Neural progenitor cell (in vitro differentiated cells): ENCODE measurements at regions not wholly inside any gene's neighbourhood (a gene's known extent, or its start where the extent isn't known, plus 50 kb on each side); places are given as distances from the start of the nearest gene placed in this dataset.
"Not testable (repeated sequence)": the region's sequence is repeated elsewhere in the genome, so short reads cannot be mapped to it uniquely, and the experiment has no call there.

ENCODE experiments used
- DNase-seq: peaks from one replicate; pipeline ENCODE4 v3.0.0-alpha.2; 2016; ENCODE audit warnings: low spot score
- H2AFZ ChIP-seq: fragments of 200-600 bp; sonication (generic); replicated peaks from 2 replicates; pipeline ENCODE4 v1.6.1; 2016; ENCODE audit warnings: antibody characterized with exemption
- H3F3A ChIP-seq: fragments of 200-600 bp; sonication (generic); 2 replicates; pipeline ENCODE4 v1.6.1; 2016; ENCODE audit warnings: antibody characterized with exemption, low read depth
- H3K27ac ChIP-seq: fragments of 200-600 bp; sonication (generic); 2 replicates; pipeline ENCODE4 v1.5.1; 2016; ENCODE audit warnings: mild to moderate bottlenecking
- H3K27me3 ChIP-seq: fragments of 200-600 bp; sonication (generic); 2 replicates; pipeline ENCODE4 v1.6.1; 2016; ENCODE audit warnings: mild to moderate bottlenecking, moderate library complexity
- H3K36me3 ChIP-seq: fragments of 200-600 bp; sonication (generic); 2 replicates; pipeline ENCODE4 v1.5.1; 2016
- H3K4me1 ChIP-seq: fragments of 200-600 bp; sonication (generic); 2 replicates; pipeline ENCODE4 v1.6.1; 2016; ENCODE audit warnings: mixed run types
- H3K4me2 ChIP-seq: fragments of 200-600 bp; sonication (generic); 2 replicates; pipeline ENCODE4 v1.6.1; 2016
- H3K4me3 ChIP-seq: fragments of 200-600 bp; sonication (generic); 2 replicates; pipeline ENCODE4 v1.5.1; 2016
- H3K79me2 ChIP-seq: fragments of 200-600 bp; sonication (generic); 2 replicates; pipeline ENCODE4 v1.6.1; 2016; ENCODE audit warnings: low read depth
- H3K9ac ChIP-seq: fragments of 200-600 bp; sonication (generic); 2 replicates; pipeline ENCODE4 v1.6.1; 2016
- H3K9me3 ChIP-seq: fragments of 200-600 bp; sonication (generic); 2 replicates; pipeline ENCODE4 v1.5.1; 2016; ENCODE audit warnings: low read depth
- H4K20me1 ChIP-seq: fragments of 200-600 bp; sonication (generic); 2 replicates; pipeline ENCODE4 v1.6.1; 2016; ENCODE audit warnings: low read depth
- H3K27ac Mint-ChIP-seq: 3 replicates; pipeline ENCODE4 v1.8.0; 2021; ENCODE audit warnings: mixed read lengths
- H3K27me3 Mint-ChIP-seq: 2 replicates; pipeline ENCODE4 v1.8.0; 2022; ENCODE audit warnings: low read depth, mild to moderate bottlenecking, inconsistent platforms, moderate library complexity, mixed read lengths; ENCODE audit not compliant: insufficient read depth
- H3K36me3 Mint-ChIP-seq: 3 replicates; pipeline ENCODE4 v1.8.0; 2021; ENCODE audit warnings: mixed read lengths
- H3K4me1 Mint-ChIP-seq: 3 replicates; pipeline ENCODE4 v1.8.0; 2021; ENCODE audit warnings: mixed read lengths
- H3K4me3 Mint-ChIP-seq: 3 replicates; pipeline ENCODE4 v1.8.0; 2021; ENCODE audit warnings: mild to moderate bottlenecking, moderate library complexity, mixed read lengths
- H3K9me3 Mint-ChIP-seq: 3 replicates; pipeline ENCODE4 v1.8.0; 2020; ENCODE audit warnings: mixed read lengths
- EZH2 ChIP-seq: fragments of 200-600 bp; sonication (generic); IDR thresholded peaks from 2 replicates; pipeline ENCODE4 v1.6.1; 2017; ENCODE audit warnings: antibody characterized with exemption, mild to moderate bottlenecking, moderate library complexity
- EZH2phosphoT487 ChIP-seq: fragments of 200-600 bp; sonication (generic); IDR thresholded peaks from 2 replicates; pipeline ENCODE4 v1.6.1; 2017; ENCODE audit warnings: antibody characterized with exemption
- TF ChIP-seq, protein P1 (sequence below): fragments of 200-600 bp; sonication (generic); IDR thresholded peaks from 2 replicates; pipeline ENCODE4 v1.5.1; 2017; ENCODE audit warnings: antibody characterized with exemption, mild to moderate bottlenecking

DNA sequence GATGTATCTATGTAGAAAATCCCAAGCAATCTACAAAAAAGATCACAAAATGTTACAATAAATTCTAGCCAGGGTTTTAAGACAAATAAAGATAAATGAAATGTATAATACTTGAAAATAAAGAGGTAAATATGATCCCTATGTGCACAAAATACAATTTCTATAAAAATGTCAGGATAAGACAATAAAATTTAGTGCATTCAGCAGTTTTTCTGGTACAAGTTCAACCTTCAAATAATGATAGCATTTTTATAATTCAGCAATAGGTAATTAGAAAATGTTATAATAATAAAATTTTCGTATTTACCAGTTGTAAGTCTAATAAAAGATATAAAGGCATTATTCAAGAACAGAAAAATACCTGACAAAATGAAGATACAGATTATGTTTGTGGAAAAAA lies 726.8 kb upstream of the FAT3 start:
- no peak overlapping the region for H3K9ac ChIP-seq
- no peaks in the 10 kb centered on the region for H3K9me3 Mint-ChIP-seq
- H3K4me3 Mint-ChIP-seq: no peak overlapping the region

GRCh38 chr11:91495837-91496236 lies 728.8 kb upstream of the FAT3 start:
- DNase-seq: no peak

More for the DNA sequence above, 726.8 kb upstream of the FAT3 start:
- H3K9me3 ChIP-seq: no peaks in the 10 kb centered on the region
- no peak overlapping the region for H3K27ac ChIP-seq
- no peaks in the 10 kb centered on the region for H3K4me1 ChIP-seq
- no peaks in the 10 kb centered on the region for H3F3A ChIP-seq
- DNase-seq: no peak
- no peak overlapping the region for H3K4me3 ChIP-seq
- no peak overlapping the region for H3K4me2 ChIP-seq
- H3K27ac Mint-ChIP-seq: no peak overlapping the region
- H3K4me1 Mint-ChIP-seq: peaks cover 2% of the 10 kb centered on the region
- no peak for TF ChIP-seq EZH2phosphoT487
- TF ChIP-seq EZH2: no peak
- TF ChIP-seq, protein P1, sequence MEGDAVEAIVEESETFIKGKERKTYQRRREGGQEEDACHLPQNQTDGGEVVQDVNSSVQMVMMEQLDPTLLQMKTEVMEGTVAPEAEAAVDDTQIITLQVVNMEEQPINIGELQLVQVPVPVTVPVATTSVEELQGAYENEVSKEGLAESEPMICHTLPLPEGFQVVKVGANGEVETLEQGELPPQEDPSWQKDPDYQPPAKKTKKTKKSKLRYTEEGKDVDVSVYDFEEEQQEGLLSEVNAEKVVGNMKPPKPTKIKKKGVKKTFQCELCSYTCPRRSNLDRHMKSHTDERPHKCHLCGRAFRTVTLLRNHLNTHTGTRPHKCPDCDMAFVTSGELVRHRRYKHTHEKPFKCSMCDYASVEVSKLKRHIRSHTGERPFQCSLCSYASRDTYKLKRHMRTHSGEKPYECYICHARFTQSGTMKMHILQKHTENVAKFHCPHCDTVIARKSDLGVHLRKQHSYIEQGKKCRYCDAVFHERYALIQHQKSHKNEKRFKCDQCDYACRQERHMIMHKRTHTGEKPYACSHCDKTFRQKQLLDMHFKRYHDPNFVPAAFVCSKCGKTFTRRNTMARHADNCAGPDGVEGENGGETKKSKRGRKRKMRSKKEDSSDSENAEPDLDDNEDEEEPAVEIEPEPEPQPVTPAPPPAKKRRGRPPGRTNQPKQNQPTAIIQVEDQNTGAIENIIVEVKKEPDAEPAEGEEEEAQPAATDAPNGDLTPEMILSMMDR: no peak
- H2AFZ ChIP-seq: peak overlapping the region; percentile 75
- no peaks in the 10 kb centered on the region for H3K36me3 ChIP-seq
- H4K20me1 ChIP-seq: no peaks in the 10 kb centered on the region
- H3K27me3 ChIP-seq: no peaks in the 10 kb centered on the region
- H3K36me3 Mint-ChIP-seq: no peaks in the 10 kb centered on the region
- peaks cover 4% of the 10 kb centered on the region for H3K27me3 Mint-ChIP-seq
- H3K79me2 ChIP-seq: no peaks in the 10 kb centered on the region

GRCh38 chr11:91489989-91490388 lies 734.6 kb upstream of the FAT3 start:
- Histone ChIP-seq H3K79me2 (no peaks in the 10 kb centered on the region), H3K4me3 (no peak overlapping the region), H2AFZ (peak overlapping the region; percentile 90), H3K4me1 (no peaks in the 10 kb centered on the region), H3K27me3 (no peaks in the 10 kb centered on the region), H3K4me2 (no peak overlapping the region), H3K9ac (no peak overlapping the region), H4K20me1 (no peaks in the 10 kb centered on the region), H3K27ac (no peak overlapping the region), H3F3A (no peaks in the 10 kb centered on the region), H3K36me3 (no peaks in the 10 kb centered on the region), H3K9me3 (no peaks in the 10 kb centered on the region)
- peaks cover 12% of the 10 kb centered on the region for H3K9me3 Mint-ChIP-seq
- H3K36me3 Mint-ChIP-seq: peaks cover 2% of the 10 kb centered on the region
- peak; percentile 9 for DNase-seq
- no peak for TF ChIP-seq EZH2phosphoT487
- TF ChIP-seq, protein P1: no peak
- TF ChIP-seq EZH2: no peak
- H3K4me3 Mint-ChIP-seq: no peak overlapping the region
- H3K27ac Mint-ChIP-seq: peak overlapping the region; percentile 54
- H3K4me1 Mint-ChIP-seq: peaks cover 9% of the 10 kb centered on the region
- H3K27me3 Mint-ChIP-seq: no peaks in the 10 kb centered on the region

More at GRCh38 chr11:91495837-91496236, 728.8 kb upstream of the FAT3 start:
- H3K27ac Mint-ChIP-seq: no peak overlapping the region
- H3K4me1 ChIP-seq: no peaks in the 10 kb centered on the region
- H3K9me3 ChIP-seq: no peaks in the 10 kb centered on the region
- no peak overlapping the region for H3K27ac ChIP-seq
- no peaks in the 10 kb centered on the region for H3K79me2 ChIP-seq
- no peaks in the 10 kb centered on the region for H3K27me3 ChIP-seq
- H2AFZ ChIP-seq: no peak overlapping the region
- no peaks in the 10 kb centered on the region for H3K9me3 Mint-ChIP-seq
- no peaks in the 10 kb centered on the region for H3K36me3 ChIP-seq
- no peak overlapping the region for H3K9ac ChIP-seq
- H3K4me3 Mint-ChIP-seq: no peak overlapping the region
- H3K27me3 Mint-ChIP-seq: peaks cover 4% of the 10 kb centered on the region
- H3K4me2 ChIP-seq: no peak overlapping the region
- no peaks in the 10 kb centered on the region for H3F3A ChIP-seq
- no peak overlapping the region for H3K4me3 ChIP-seq
- TF ChIP-seq, protein P1: no peak
- TF ChIP-seq EZH2 (no peak), EZH2phosphoT487 (no peak)
- no peaks in the 10 kb centered on the region for H3K36me3 Mint-ChIP-seq
- H3K4me1 Mint-ChIP-seq: peaks cover 2% of the 10 kb centered on the region
- H4K20me1 ChIP-seq: no peaks in the 10 kb centered on the region

GRCh38 chr11:91483956-91484355 lies 740.7 kb upstream of the FAT3 start:
- H3K4me3 Mint-ChIP-seq, H3K4me1 Mint-ChIP-seq, DNase-seq, H2AFZ ChIP-seq, H3K36me3 Mint-ChIP-seq, H3K36me3 ChIP-seq, H3K4me3 ChIP-seq, H3K4me2 ChIP-seq, H3K79me2 ChIP-seq, H4K20me1 ChIP-seq, H3K27me3 ChIP-seq, H3K27ac ChIP-seq, H3K27ac Mint-ChIP-seq, H3F3A ChIP-seq, H3K9me3 ChIP-seq, H3K9ac ChIP-seq, H3K4me1 ChIP-seq, H3K27me3 Mint-ChIP-seq: not testable (repeated sequence)
- peaks cover 15% of the 10 kb centered on the region for H3K9me3 Mint-ChIP-seq

DNA sequence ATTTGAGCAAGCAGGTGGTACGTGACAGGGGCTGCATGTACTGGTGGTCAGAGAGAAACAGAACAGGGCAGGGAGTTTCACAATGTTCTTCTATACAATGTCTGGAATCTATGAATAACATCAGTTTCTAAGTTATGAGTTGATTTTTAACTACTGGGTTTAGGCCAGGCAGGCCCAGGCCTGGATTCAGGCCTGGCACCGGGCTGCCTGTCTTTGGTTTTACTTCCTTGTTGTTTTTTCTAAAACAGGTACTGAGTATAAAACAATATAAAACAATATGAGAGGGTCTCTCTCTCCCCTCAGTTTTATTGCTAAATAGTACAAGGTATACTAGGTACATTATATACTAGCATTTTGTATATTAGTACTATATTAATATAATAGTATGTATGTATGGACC lies 742.7 kb upstream of the FAT3 start:
- not testable (repeated sequence) for H3K4me1 Mint-ChIP-seq, H3K4me2 ChIP-seq, H4K20me1 ChIP-seq, H3F3A ChIP-seq, DNase-seq, H3K27ac ChIP-seq, H3K4me3 Mint-ChIP-seq, H3K36me3 ChIP-seq, H3K4me1 ChIP-seq, H3K27me3 Mint-ChIP-seq, H3K4me3 ChIP-seq, H3K27ac Mint-ChIP-seq, H3K27me3 ChIP-seq, H3K79me2 ChIP-seq, H3K9ac ChIP-seq, H3K36me3 Mint-ChIP-seq, H3K9me3 ChIP-seq
- peaks cover 14% of the 10 kb centered on the region for H3K9me3 Mint-ChIP-seq
- peak overlapping the region; percentile 64 for H2AFZ ChIP-seq
